ENCODE measurements at regions not wholly inside any gene's neighbourhood (a gene's known extent, or its start where the extent isn't known, plus 50 kb on each side); places are given as distances from the start of the nearest gene placed in this dataset.

DNA sequence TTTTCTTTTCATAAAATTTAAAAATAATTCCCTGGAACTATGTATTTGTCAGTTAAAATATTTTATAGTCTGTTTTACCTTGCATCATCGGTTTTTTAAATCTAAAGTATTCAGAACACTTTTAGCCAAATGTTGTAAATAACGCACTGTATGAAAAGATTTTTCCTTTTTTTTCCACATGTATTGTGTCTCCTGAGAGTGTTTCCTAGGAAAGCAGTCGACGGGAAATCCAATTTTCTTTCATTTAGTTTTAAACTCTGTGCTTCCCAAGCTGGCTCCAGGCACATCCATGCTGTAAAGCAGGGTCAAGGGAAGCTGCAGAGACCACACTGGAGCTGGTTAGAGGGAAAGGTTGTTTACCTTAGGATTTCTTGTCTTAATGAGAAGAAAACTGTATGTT lies 1724.3 kb upstream of the TENM3 start:
- TF ChIP-seq POLR2AphosphoS5 (IDR thresholded peaks at IDR 0.05; ENCODE audit: borderline replicate concordance, low read depth, low read length) (no peak), EZH2 (IDR thresholded peaks at IDR 0.05) (no peak), FOXP2 (optimal IDR thresholded peaks at IDR 0.05; ENCODE audit: control extremely low read depth, extremely low read length, insufficient read depth) (no peak)
